Calu3 (cell line): ENCODE measurements at regions not wholly inside any gene's neighbourhood (a gene's known extent, or its start where the extent isn't known, plus 50 kb on each side); places are given as distances from the start of the nearest gene placed in this dataset.

ENCODE experiments used
- BruUV-seq: library from RNA; stranded (reverse); fragments of 400-500 nt; replicated peaks from 2 replicates; lab custom pipeline; 2021; lab: Mats Ljungman, UMichigan
- CTCF ChIA-PET: fragments of 300-600 bp; sonication (Branson Sonifier 250); formaldehyde crosslinking; loops from one replicate; lab custom pipeline; 2022; ENCODE audit warnings: antibody characterized with exemption; lab: Charles Lee
- DNase-seq: peaks from one replicate; pipeline ENCODE4 v3.0.0; 2022
- H3K27ac Mint-ChIP-seq: one replicate; pipeline ENCODE4 v1.8.0; 2022; ENCODE audit warnings: mixed read lengths; ENCODE audit not compliant: unreplicated experiment
- H3K27me3 Mint-ChIP-seq: one replicate; pipeline ENCODE4 v1.8.0; 2022; ENCODE audit warnings: mixed read lengths; ENCODE audit not compliant: unreplicated experiment
- H3K36me3 Mint-ChIP-seq: one replicate; pipeline ENCODE4 v1.8.0; 2022; ENCODE audit warnings: mild to moderate bottlenecking, moderate library complexity, mixed read lengths; ENCODE audit not compliant: insufficient read depth, unreplicated experiment
- H3K4me1 Mint-ChIP-seq: one replicate; pipeline ENCODE4 v1.8.0; 2022; ENCODE audit warnings: mild to moderate bottlenecking, low read depth, mixed read lengths; ENCODE audit not compliant: unreplicated experiment
- H3K4me3 Mint-ChIP-seq: one replicate; pipeline ENCODE4 v1.8.0; 2022; ENCODE audit warnings: mild to moderate bottlenecking, low read depth, moderate library complexity, mixed read lengths; ENCODE audit not compliant: unreplicated experiment
- H3K9me3 Mint-ChIP-seq: one replicate; pipeline ENCODE4 v1.8.0; 2022; ENCODE audit warnings: low read depth, mixed read lengths; ENCODE audit not compliant: unreplicated experiment
- CTCF ChIP-seq: fragments of 200-600 bp; IDR thresholded peaks from one replicate; pipeline ENCODE4 v1.8.0; 2022; ENCODE audit warnings: antibody characterized with exemption; ENCODE audit not compliant: unreplicated experiment
- intact Hi-C: fragments of 100-400 bp; cut with micrococcal nuclease; formaldehyde crosslinking; loops from one replicate; pipeline ENCODE4 v1.10.0; 2022; ENCODE audit not compliant: unreplicated experiment

DNA sequence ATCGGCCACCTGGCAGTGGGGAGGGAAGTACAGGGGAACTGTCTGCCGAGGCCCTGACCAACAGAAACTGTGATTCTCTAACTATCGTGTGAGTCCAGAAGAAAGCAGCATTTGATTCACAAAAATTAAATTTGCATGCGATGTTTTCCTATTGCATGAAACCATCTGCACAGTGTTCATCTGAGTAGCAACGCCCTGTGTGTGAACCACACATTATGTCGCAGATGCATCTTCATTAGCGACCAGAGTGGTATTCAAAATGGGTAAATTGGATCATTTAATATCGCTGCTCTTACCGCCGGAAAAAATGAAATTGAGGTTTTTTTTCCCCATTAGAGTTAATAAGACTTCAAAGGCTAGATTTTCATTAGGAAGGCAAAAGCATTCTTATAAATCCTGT, 260.6 kb downstream of the ABCC12 start:
- intact Hi-C loops = no loop called here
- H3K36me3 Mint-ChIP-seq = no peaks in the 10 kb centered on the region
- no peaks in the 10 kb centered on the region for H3K9me3 Mint-ChIP-seq
- no peak overlapping the region for H3K4me3 Mint-ChIP-seq
- TF ChIP-seq CTCF = no peak
- no TSS peak for BruUV-seq
- CTCF ChIA-PET = no interaction called here
- peaks cover 61% of the 10 kb centered on the region for H3K27me3 Mint-ChIP-seq
- no peak for DNase-seq
- no peak overlapping the region for H3K27ac Mint-ChIP-seq
- H3K4me1 Mint-ChIP-seq = no peaks in the 10 kb centered on the region

GRCh38 chr16:47892999-47893398, 262.8 kb downstream of the ABCC12 start:
- DNase-seq = no peak
- TF ChIP-seq CTCF = no peak
- Mint-ChIP-seq H3K36me3 (no peaks in the 10 kb centered on the region), H3K4me1 (no peaks in the 10 kb centered on the region), H3K9me3 (no peaks in the 10 kb centered on the region), H3K4me3 (no peak overlapping the region), H3K27me3 (peaks cover 61% of the 10 kb centered on the region), H3K27ac (no peak overlapping the region)
- CTCF ChIA-PET = interaction anchor here (0.7 kb wide), 1 partner anchor 230 kb away, joined by 6 read pairs; no protein-coding TSS in a partner anchor
- intact Hi-C loops = no loop called here
- no TSS peak for BruUV-seq

DNA sequence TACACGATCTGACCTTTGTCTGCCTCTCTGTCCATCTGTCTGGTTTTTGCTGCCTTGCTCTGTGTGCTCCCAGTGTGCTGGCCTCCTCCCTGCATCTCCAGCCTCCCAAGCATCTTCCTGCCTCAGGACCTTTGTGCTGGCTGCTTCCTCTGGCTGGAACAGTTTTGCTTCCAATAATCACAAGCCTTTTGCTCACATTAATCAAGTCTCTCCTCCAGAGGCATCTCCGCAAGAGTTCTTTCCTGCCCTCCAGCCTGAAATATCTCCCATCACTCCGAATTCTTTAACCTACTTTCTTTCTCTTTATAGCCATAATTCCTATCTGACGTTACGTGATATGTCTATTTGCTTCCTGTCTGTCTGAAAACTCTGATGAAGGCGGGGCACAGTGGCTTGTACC, 267.1 kb downstream of the ABCC12 start:
- no peaks in the 10 kb centered on the region for H3K9me3 Mint-ChIP-seq
- intact Hi-C loops = no loop called here
- no peak overlapping the region for H3K4me3 Mint-ChIP-seq
- TF ChIP-seq CTCF = no peak
- DNase-seq = no peak
- CTCF ChIA-PET = no interaction called here
- H3K27ac Mint-ChIP-seq = no peak overlapping the region
- peaks cover 76% of the 10 kb centered on the region for H3K27me3 Mint-ChIP-seq
- BruUV-seq = no TSS peak
- no peaks in the 10 kb centered on the region for H3K36me3 Mint-ChIP-seq
- peaks cover 8% of the 10 kb centered on the region for H3K4me1 Mint-ChIP-seq

DNA sequence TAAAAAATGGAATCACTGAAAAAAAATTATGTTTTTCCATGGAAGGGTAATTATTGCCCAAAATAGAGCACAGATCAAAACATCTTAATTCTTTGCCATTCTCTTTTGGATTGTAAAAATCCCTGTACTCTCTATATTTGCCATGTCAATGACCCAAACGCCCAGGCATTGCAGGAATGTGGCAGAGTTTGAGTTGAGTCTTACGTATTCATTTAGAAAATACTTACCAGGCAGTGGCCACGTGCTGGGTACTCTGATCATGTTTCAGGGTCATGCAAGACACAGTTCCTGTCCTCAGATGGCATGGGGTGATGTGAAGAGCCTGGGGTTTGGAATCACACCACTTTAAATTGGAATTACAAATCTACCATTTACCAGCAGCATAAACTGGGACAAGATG, 267.7 kb downstream of the ABCC12 start:
- H3K36me3 Mint-ChIP-seq = no peaks in the 10 kb centered on the region
- intact Hi-C loops = no loop called here
- no peaks in the 10 kb centered on the region for H3K9me3 Mint-ChIP-seq
- CTCF ChIA-PET = no interaction called here
- no TSS peak for BruUV-seq
- TF ChIP-seq CTCF = no peak
- H3K27me3 Mint-ChIP-seq = peaks cover 82% of the 10 kb centered on the region
- no peak overlapping the region for H3K27ac Mint-ChIP-seq
- no peak overlapping the region for H3K4me3 Mint-ChIP-seq
- peaks cover 8% of the 10 kb centered on the region for H3K4me1 Mint-ChIP-seq
- peak; percentile 32 for DNase-seq
